ENCODE measurements at regions not wholly inside any gene's neighbourhood (a gene's known extent, or its start where the extent isn't known, plus 50 kb on each side); places are given as distances from the start of the nearest gene placed in this dataset.

GRCh38 chr3:174436367-174436766 lies 422.8 kb upstream of the NAALADL2 start:
- Histone ChIP-seq H3K36me3 (ENCODE audit: control insufficient read depth in 3 of 3, insufficient read depth in 2 of 3, low read depth in 1 of 3, low read length in 3 of 3) (no peaks in the 10 kb centered on the region), H3K27me3 (ENCODE audit: control insufficient read depth in 3 of 3, insufficient read depth in 3 of 3, low read length in 3 of 3) (no peaks in the 10 kb centered on the region), H3K9me3 (ENCODE audit: control insufficient read depth in 2 of 2, insufficient read depth in 1 of 2, low read depth in 1 of 2, low read length in 1 of 2) (no peaks in the 10 kb centered on the region), H3K27ac (ENCODE audit: low read depth in 1 of 3, low read length in 2 of 3) (no peak overlapping the region), H3K4me3 (ENCODE audit: low read depth in 1 of 3, low read length in 3 of 3) (no peak overlapping the region), H3K4me1 (ENCODE audit: control insufficient read depth in 3 of 3, insufficient read depth in 2 of 3, low read depth in 1 of 3, low read length in 2 of 3) (peaks cover 0 to 6% (median 0%) of the 10 kb centered on the region in 3 donors)
- DNase-seq (no peak), FAIRE-seq (no peak)
- 18 to 38% (median 33%) methylated on average over 1 of the region's 1 CpG for WGBS, 3 donors

DNA sequence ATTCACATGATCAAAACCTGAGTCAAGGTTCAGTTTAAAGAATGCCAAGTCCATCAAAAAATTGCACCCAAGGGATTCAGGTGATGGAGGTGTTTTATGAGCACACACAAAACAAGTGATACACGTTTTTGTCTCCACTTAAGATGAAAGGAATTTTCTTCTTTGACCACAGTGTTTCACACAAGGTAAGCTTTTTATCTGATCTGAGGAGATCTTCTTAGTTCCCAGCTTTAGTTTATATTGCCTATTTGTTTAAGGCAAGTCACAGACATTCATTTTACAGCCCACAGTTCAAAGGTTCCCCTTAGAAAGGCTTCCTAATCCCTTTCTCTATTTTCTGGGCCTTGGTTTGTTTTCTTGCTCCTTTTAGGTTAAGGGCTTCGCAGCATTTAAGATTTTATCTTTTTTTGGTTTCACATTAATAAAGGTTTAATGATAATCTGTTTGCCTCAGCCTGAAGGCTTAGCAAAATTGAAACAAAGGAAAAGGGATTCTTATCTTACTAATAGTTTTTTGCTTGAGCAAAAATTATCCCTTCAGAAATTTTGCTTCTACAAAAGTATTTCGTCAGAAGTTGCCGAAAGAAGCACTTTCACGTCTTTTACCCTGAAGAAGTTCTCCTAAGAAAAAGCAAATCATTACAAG lies 420.5 kb upstream of the NAALADL2 start:
- peaks cover 0 to 9% (median 0%) of the 10 kb centered on the region in 3 donors for H3K4me1 ChIP-seq (ENCODE audit: control insufficient read depth in 3 of 3, insufficient read depth in 2 of 3, low read depth in 1 of 3, low read length in 2 of 3)
- no peaks in the 10 kb centered on the region for H3K36me3 ChIP-seq (ENCODE audit: control insufficient read depth in 3 of 3, insufficient read depth in 2 of 3, low read depth in 1 of 3, low read length in 3 of 3)
- WGBS, 3 donors, result 31 to 46% (median 41%) methylated on average over 5 of the region's 5 CpGs
- DNase-seq (peak; percentile 35 to 70), FAIRE-seq (no peak)
- peak overlapping the region in 1 of 3 donors; percentile 95 for H3K27ac ChIP-seq (ENCODE audit: low read depth in 1 of 3, low read length in 2 of 3)
- H3K27me3 ChIP-seq (ENCODE audit: control insufficient read depth in 3 of 3, insufficient read depth in 3 of 3, low read length in 3 of 3), result no peaks in the 10 kb centered on the region
- H3K4me3 ChIP-seq (ENCODE audit: low read depth in 1 of 3, low read length in 3 of 3), result no peak overlapping the region
- H3K9me3 ChIP-seq (ENCODE audit: control insufficient read depth in 2 of 2, insufficient read depth in 1 of 2, low read depth in 1 of 2, low read length in 1 of 2), result no peaks in the 10 kb centered on the region

DNA sequence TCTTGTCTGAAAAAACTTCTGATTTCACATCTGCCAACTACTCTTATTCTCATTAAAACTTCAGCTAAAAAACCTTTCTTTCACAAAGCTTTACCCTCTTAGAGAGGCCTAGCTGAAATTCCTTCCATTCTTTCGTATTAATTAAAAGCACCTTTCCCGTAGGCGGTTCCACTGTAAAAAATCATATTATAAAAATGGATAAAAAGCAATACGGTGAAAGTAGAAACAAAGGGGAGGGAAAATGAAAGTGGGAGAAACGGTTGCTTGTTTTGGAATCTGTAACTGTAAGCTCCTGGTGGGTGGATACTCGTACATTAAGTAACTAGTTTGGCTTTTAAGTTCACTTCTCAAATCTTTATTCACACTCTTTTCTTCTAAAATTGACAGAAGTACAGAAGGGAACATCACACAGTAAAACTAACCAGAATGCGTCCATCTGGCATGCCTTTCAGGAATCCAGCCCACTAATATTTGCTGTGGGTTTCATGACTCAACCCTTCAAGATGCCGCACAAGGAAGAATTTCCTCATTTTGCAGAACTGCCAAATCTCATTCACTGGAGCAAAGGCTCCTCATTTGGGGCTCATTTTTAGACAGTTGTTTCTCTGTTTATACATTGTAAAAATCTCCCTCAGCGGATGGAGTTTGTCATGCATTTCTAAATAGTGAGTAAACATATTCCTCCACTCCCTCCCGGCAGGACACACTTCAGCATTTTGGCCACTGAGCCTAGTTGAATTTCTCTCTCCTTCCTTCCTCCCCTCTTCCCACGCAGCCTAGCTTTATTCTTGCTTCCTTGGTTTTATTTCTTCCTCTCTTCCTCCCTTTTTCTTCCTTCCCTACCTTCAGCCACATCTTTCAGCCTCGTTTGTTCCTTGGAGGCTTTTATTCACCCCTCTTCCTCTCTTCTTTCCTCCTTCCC lies 419.5 kb upstream of the NAALADL2 start:
- peaks cover 0 to 9% (median 0%) of the 10 kb centered on the region in 3 donors for H3K4me1 ChIP-seq (ENCODE audit: control insufficient read depth in 3 of 3, insufficient read depth in 2 of 3, low read depth in 1 of 3, low read length in 2 of 3)
- FAIRE-seq (no peak), DNase-seq (peak; percentile 19 to 59)
- no peaks in the 10 kb centered on the region for H3K36me3 ChIP-seq (ENCODE audit: control insufficient read depth in 3 of 3, insufficient read depth in 2 of 3, low read depth in 1 of 3, low read length in 3 of 3)
- no peaks in the 10 kb centered on the region for H3K27me3 ChIP-seq (ENCODE audit: control insufficient read depth in 3 of 3, insufficient read depth in 3 of 3, low read length in 3 of 3)
- peak overlapping the region; percentile 47 to 99 (median 95) for H3K27ac ChIP-seq (ENCODE audit: low read depth in 1 of 3, low read length in 2 of 3)
- WGBS, 3 donors, result 15 to 22% (median 21%) methylated on average over 12 of the region's 12 CpGs
- peak overlapping the region in 2 of 3 donors; percentile 56 to 67 for H3K4me3 ChIP-seq (ENCODE audit: low read depth in 1 of 3, low read length in 3 of 3)
- H3K9me3 ChIP-seq (ENCODE audit: control insufficient read depth in 2 of 2, insufficient read depth in 1 of 2, low read depth in 1 of 2, low read length in 1 of 2), result no peaks in the 10 kb centered on the region

- Histone ChIP-seq H3K36me3 (ENCODE audit: control insufficient read depth in 3 of 3, insufficient read depth in 2 of 3, low read depth in 1 of 3, low read length in 3 of 3) (no peaks in the 10 kb centered on the region), H3K4me1 (ENCODE audit: control insufficient read depth in 3 of 3, insufficient read depth in 2 of 3, low read depth in 1 of 3, low read length in 2 of 3) (peaks cover 0 to 9% (median 0%) of the 10 kb centered on the region in 3 donors), H3K9me3 (ENCODE audit: control insufficient read depth in 2 of 2, insufficient read depth in 1 of 2, low read depth in 1 of 2, low read length in 1 of 2) (no peaks in the 10 kb centered on the region), H3K27ac (ENCODE audit: low read depth in 1 of 3, low read length in 2 of 3) (peak overlapping the region; percentile 47 to 99 (median 95)), H3K4me3 (ENCODE audit: low read depth in 1 of 3, low read length in 3 of 3) (peak overlapping the region in 2 of 3 donors; percentile 56 to 67), H3K27me3 (ENCODE audit: control insufficient read depth in 3 of 3, insufficient read depth in 3 of 3, low read length in 3 of 3) (no peaks in the 10 kb centered on the region)
- FAIRE-seq, result no peak
- DNase-seq, result peak in 1 of 2 donors; percentile 16
- WGBS, 3 donors, result 2 to 4% (median 3%) methylated on average over 8 of the region's 8 CpGs
These were observed 418.9 kb upstream of the NAALADL2 start for GRCh38 chr3:174440253-174440701.

- peak; percentile 79 to 96 for DNase-seq
- WGBS, 3 donors, result 0 to 1% (median 0%) methylated on average over 98 to 107 of the region's 107 CpGs
- Histone ChIP-seq H3K9me3 (ENCODE audit: control insufficient read depth in 2 of 2, insufficient read depth in 1 of 2, low read depth in 1 of 2, low read length in 1 of 2) (no peaks in the 10 kb centered on the region), H3K4me3 (ENCODE audit: low read depth in 1 of 3, low read length in 3 of 3) (peak overlapping the region; percentile 56 to 67 (median 65)), H3K27me3 (ENCODE audit: control insufficient read depth in 3 of 3, insufficient read depth in 3 of 3, low read length in 3 of 3) (no peaks in the 10 kb centered on the region), H3K27ac (ENCODE audit: low read depth in 1 of 3, low read length in 2 of 3) (peak overlapping the region; percentile 94 to 99 (median 95)), H3K4me1 (ENCODE audit: control insufficient read depth in 3 of 3, insufficient read depth in 2 of 3, low read depth in 1 of 3, low read length in 2 of 3) (peaks cover 0 to 9% (median 0%) of the 10 kb centered on the region in 3 donors), H3K36me3 (ENCODE audit: control insufficient read depth in 3 of 3, insufficient read depth in 2 of 3, low read depth in 1 of 3, low read length in 3 of 3) (no peaks in the 10 kb centered on the region)
- FAIRE-seq, result no peak
These were observed 418.2 kb upstream of the NAALADL2 start for GRCh38 chr3:174440741-174441587.

DNA sequence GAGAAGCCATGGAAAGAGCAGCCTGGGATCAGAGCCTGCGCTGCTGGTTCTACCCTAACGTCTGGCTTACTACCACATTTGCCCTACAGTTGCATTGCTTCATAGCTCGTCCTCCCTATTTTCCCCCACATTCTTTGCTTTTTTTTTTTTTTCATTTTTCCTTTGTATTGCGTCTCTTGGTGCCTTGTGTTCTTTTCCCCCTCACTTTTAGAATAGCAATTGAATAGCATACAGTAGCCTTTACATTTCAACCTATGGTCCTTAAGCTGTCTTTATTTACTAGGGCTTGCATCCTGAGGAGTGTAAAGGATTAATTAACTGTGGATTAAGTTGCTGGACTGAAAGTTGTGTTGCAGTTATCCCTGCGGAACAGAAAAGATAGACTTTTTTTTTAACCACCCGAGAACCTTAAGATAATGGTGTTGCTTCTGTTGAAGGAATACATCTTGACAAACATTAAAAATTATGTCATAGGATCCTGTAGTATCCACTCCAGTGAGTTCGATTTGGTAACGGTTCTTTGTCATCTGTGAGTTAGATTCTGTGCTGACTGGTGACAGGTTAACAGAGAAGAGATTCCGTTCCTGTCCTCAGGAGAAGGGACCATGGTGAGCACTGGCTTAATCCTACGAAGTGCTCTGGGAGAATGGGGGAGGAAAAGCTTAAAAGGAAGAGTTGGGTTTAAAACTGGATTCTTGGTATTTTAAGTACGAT lies 417.4 kb upstream of the NAALADL2 start:
- Histone ChIP-seq H3K36me3 (ENCODE audit: control insufficient read depth in 3 of 3, insufficient read depth in 2 of 3, low read depth in 1 of 3, low read length in 3 of 3) (no peaks in the 10 kb centered on the region), H3K27me3 (ENCODE audit: control insufficient read depth in 3 of 3, insufficient read depth in 3 of 3, low read length in 3 of 3) (no peaks in the 10 kb centered on the region), H3K27ac (ENCODE audit: low read depth in 1 of 3, low read length in 2 of 3) (peak overlapping the region; percentile 94 to 99 (median 95)), H3K9me3 (ENCODE audit: control insufficient read depth in 2 of 2, insufficient read depth in 1 of 2, low read depth in 1 of 2, low read length in 1 of 2) (no peaks in the 10 kb centered on the region), H3K4me1 (ENCODE audit: control insufficient read depth in 3 of 3, insufficient read depth in 2 of 3, low read depth in 1 of 3, low read length in 2 of 3) (peaks cover 0 to 9% (median 0%) of the 10 kb centered on the region in 3 donors), H3K4me3 (ENCODE audit: low read depth in 1 of 3, low read length in 3 of 3) (peak overlapping the region; percentile 56 to 67 (median 65))
- WGBS, 3 donors, result 4 to 9% (median 8%) methylated on average over 11 of the region's 11 CpGs
- peak in 1 of 2 donors; percentile 48 for DNase-seq
- no peak for FAIRE-seq

DNA sequence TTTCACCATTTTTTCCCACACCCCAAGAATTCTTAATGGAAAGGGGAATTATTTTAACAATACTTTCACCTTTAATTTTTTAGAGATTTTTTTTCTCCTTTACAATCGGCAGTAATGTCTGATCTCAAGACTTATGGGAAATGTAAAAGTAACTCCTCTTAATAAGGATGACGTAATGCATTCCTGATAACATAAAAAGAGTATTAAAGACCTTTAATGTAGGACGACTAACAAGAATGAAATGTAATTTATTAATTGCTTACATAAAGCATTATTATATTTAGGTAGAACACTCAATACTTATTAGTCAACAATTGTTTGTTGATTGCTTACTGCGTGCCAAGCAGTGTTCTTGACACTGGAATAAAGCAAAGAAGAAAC lies 416.8 kb upstream of the NAALADL2 start:
- WGBS, 3 donors, result 19 to 45% (median 31%) methylated on average over 4 of the region's 4 CpGs
- no peak for FAIRE-seq

More for the DNA sequence above, 416.8 kb upstream of the NAALADL2 start:
- H3K9me3 ChIP-seq (ENCODE audit: control insufficient read depth in 2 of 2, insufficient read depth in 1 of 2, low read depth in 1 of 2, low read length in 1 of 2), result no peaks in the 10 kb centered on the region
- peaks cover 0 to 9% (median 0%) of the 10 kb centered on the region in 3 donors for H3K4me1 ChIP-seq (ENCODE audit: control insufficient read depth in 3 of 3, insufficient read depth in 2 of 3, low read depth in 1 of 3, low read length in 2 of 3)
- no peaks in the 10 kb centered on the region for H3K27me3 ChIP-seq (ENCODE audit: control insufficient read depth in 3 of 3, insufficient read depth in 3 of 3, low read length in 3 of 3)
- no peaks in the 10 kb centered on the region for H3K36me3 ChIP-seq (ENCODE audit: control insufficient read depth in 3 of 3, insufficient read depth in 2 of 3, low read depth in 1 of 3, low read length in 3 of 3)
- no peak for DNase-seq
- H3K4me3 ChIP-seq (ENCODE audit: low read depth in 1 of 3, low read length in 3 of 3), result peak overlapping the region in 1 of 3 donors; percentile 67
- peak overlapping the region in 1 of 3 donors; percentile 95 for H3K27ac ChIP-seq (ENCODE audit: low read depth in 1 of 3, low read length in 2 of 3)
